ENCODE measurements at regions not wholly inside any gene's neighbourhood (a gene's known extent, or its start where the extent isn't known, plus 50 kb on each side); places are given as distances from the start of the nearest gene placed in this dataset.

GRCh38 chr1:30194046-30194619 lies 529.3 kb downstream of the MATN1 start:
- DNase-seq (ENCODE audit: low read depth): no peak

DNA sequence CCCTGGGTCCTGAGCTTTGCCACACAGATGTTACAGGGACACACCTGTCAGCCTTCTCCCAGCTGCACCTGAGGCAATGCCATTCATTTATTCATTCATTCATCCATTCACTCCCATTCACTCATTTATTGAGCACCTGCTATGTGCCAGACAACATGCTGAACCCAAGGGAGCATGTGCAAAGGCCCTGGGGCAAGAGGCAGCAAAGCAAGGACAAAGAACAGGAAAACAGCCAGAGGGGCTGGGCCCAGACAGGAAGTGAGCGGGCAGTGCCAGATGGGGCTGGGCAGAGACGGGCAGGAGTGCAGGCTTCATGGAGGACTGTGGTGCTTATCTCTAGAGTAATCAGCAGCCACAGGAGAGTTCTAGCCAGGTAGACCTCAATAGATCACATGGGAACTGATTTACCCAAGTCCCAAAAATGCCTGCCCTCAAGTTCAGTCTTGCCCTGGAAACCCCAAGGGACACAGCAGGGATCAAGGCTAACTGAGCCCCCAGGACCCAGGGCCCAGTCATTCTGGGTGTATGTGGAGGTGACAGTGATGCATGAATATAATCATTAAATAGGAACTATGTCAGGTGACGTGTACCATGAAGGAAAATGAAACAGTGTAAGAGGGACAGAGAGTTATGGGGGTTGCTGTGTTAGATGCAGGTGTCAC lies 530.3 kb downstream of the MATN1 start:
- DNase-seq (ENCODE audit: low read depth): no peak

DNA sequence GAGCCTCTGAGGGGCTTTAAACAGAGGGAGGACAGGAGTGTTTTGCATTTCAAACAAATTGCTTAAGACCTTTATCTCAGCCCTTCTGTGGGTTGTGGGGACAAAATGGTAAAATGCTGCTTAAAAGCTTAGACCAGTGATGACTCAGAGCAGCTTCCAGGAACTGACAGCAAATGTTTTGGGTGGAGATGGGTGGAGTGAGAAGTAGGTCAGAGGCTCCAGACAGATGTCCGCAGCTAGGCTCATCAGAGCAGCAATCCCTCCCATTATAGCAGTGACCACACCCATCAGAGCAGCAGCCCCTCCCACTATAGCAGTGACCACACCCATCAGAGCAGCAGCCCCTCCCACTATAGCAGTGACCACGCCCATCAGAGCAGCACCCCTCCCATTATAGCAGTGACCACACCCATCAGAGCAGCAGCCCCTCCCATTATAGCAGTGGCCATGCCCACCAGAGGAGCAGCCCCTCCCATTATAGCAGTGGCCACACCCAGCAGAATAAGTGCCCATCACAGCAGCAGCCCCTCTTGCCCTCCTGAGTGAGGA lies 532.2 kb downstream of the MATN1 start:
- DNase-seq (ENCODE audit: low read depth): peak; percentile 0

DNA sequence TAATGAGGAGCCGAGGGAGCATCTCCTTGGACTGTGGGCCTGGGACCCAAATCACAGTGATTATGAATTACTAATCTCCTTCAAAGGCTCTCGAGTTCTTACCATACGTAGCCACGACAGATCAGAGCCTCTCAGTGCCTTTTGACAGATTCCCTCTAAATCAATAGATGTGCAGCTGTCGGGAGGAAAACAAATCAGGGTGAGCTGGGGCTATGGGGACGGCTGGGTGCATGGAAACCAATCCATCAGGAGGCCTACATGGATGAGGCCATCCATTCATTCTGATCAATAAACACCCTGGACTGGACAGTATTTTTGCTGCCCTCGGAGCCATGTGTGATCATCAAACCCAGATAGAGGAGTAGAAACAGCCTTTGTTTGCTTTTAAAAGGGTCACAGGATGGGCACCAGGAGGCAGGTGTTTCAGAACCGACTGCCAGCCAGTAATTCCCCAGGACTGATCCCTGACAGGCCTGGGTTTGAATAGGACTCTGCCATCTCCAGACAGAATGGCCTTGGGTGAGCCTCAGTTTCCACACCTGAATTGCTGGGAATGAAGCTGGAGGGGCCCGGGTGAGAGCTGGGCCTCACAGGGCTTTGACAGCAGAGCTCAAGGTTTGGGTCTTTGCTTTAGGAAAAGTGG lies 532.8 kb downstream of the MATN1 start:
- DNase-seq (ENCODE audit: low read depth): no peak

DNA sequence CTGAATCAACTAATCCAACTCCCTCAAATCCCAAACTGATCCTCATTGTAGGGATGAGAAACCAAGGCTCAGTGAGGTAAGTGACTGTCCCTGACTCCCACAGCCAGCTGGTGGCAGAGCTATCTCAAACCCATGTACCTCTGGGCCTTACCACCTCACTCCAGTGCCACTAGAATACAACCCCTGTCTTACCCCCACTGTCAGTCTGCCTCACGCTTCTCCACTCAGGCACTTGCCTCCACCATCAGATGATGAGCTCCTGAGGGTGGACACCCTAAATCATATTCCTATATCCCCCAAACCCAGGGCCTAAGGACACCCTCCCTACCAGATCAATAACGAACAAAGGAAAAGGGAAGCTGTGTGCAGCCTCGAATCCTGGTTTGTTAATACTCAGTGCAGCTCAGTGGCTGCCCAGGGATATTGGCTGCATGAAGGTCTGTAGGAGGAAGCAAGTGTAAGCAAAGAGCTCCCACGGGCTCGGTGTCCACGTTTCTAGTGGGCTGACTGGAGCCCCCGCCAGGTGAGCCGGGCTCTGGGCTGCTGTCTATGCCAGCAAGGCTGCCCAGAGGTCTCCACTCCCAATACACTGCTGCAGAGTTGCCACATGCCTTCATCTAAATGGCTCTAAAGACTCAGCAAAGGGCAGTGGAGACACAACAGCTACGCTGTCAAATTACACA lies 533.4 kb downstream of the MATN1 start:
- DNase-seq (ENCODE audit: low read depth): no peak

GRCh38 chr1:30188999-30189398 lies 534.4 kb downstream of the MATN1 start:
- no peak for DNase-seq (ENCODE audit: low read depth)

DNA sequence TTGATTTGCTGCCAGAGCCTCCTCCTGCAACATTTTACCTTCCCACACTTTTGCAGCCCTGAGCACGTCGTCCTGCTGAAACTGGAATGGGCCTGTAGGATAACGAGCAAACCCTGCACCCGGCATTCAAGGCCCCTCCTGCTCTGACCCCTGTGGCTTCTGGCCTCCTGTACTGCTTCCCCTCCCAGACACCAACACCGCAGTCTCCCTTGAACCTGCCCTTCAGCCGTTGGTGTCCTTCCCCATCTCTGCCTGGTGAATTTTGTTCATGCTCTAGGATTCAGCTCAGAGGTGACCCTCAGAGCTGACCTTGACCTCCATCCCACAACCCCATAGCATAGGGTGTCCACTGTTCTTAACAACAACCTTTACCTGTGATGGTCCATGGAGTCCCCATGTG lies 535.1 kb downstream of the MATN1 start:
- DNase-seq (ENCODE audit: low read depth): no peak

DNA sequence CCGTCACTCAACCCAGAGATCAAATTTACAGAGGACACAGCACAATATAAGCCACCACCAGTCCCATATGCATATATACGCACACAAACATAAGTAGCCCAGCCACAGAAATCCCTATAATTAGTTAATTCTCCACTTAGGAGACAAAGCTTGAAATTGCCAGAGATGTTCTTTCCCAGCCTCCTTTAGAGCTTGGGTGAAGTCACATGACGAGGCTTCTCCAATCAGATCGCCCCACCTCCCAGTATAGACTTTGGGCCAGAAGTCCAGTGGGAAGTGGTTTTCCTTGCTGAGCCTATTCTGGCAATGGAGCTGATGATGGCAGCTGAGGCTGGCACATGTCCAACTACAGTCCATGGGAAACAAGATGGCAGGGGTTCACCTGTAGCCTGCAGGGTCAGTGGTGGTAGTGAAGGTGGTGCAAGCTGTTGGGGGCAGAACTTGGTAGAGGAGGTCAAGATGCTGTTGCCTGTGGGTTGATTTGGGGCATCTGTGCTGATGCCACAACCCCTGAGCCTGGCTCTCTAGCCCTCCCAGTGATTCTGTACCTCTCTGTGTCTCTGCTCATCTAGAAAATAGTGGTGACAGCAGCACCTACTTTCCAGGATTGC lies 535.9 kb downstream of the MATN1 start:
- no peak for DNase-seq (ENCODE audit: low read depth)

DNA sequence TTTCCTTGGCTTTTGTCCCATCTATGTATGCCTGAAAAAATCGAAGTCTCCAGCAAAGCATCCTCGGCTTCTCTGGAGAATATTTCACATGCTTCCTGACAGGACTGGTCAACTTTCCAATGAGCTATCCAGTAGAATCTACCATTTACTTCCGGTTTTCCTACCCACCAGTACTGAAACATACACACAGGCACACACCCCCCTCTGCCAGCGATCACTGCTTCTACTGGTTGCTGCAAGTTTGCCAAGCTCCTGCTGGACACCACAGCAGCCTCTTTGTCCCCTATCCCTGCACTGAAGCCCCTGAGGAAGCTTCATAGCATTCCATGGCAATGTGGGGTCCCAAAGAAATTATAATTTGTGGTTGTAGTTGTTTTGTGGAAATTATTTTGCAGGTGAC lies 536.8 kb downstream of the MATN1 start:
- no peak for DNase-seq (ENCODE audit: low read depth)

DNA sequence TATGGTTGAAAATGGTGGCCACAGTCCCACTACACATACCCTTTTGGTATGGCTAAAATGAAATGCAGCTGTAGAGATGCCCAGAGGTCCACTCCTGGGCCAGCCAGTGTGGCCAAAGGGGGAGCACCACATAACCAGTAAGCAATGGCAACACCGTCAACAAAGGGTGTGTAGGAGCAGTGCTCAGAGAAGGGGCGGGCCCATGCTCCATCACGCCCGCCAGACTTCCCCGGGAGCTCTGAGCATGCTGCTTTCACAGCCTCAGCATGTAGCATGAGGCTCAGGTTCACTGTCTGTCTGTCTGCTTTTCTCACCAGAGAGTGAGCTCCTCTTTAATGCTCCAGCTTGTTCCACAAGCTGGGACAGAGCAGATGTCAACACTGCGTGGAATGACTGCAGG lies 537.6 kb downstream of the MATN1 start:
- DNase-seq (ENCODE audit: low read depth): no peak

GRCh38 chr1:30185313-30185712 lies 538.1 kb downstream of the MATN1 start:
- no peak for DNase-seq (ENCODE audit: low read depth)

GRCh38 chr1:30184393-30185141 lies 538.8 kb downstream of the MATN1 start:
- DNase-seq (ENCODE audit: low read depth): no peak

DNA sequence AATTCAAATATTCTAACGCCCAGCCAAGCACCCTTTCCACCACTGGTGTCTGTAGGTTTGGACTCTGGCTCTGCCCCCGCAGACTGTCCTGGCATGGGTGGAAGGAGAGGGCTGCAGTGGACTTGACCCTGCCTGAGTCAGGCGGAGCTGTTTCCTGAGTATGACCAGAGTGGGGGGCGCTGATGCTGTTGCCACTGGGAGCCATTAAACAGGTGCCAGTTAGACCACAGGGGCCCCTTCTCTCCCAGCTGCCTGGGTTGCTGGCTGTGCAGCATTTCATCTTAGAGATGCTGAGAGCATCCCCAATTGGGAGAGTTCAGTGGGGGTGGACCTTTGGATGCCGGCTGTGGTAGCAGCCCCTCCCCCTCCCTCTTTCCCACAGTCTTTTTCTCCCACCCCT lies 539.5 kb downstream of the MATN1 start:
- DNase-seq (ENCODE audit: low read depth): no peak

- no peak for DNase-seq (ENCODE audit: low read depth)
Measured at GRCh38 chr1:30183006-30183405, 540.4 kb downstream of the MATN1 start.

DNA sequence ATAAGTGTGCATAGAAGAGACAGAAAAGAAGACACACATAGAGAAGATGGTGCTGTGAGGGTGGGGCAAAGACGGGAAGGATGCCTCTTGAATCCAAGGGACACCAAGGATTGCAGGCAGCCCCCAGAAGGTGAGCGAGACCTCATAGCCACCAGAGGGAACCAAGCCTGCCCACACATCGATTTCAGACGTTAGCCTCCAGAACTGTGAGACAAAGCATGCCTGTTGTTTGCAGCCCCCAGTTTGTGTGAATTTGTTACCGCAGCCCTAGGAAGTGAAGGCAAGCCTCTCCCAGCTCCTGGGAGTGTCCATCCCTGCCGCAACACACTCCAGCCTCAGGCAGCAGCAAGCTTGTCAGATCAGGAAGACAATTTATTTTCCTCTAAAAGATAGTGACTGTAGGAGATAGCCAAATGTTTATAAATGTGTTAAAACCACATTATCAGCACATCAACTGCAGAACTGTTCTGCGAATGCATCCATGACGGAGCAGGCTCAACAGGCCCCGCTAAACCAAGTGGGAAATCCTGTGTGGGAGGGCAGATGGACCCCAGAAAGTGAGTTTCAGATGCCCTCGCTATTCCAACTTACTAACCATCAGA lies 543.3 kb downstream of the MATN1 start:
- DNase-seq (ENCODE audit: low read depth): no peak

- DNase-seq (ENCODE audit: low read depth): no peak
Measured at GRCh38 chr1:30176477-30176876, 546.9 kb downstream of the MATN1 start.

DNA sequence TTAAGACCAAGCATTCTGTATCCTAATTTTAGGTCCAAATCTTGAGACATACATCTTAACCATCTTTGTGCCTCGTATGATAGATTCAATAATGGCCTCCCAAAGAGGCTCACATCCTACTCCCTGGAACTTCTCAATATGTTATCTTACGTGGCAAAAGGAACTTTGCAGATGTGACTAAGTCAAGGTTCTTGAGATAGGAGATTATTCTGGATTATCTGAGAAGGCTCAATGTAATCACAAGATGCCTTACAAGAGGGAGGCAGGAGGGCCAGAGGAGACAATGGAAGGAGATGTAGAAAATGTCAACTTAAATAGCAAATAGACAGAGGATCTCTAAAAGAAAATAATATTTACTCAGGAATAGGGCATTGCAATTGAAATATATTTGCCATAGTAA lies 548.9 kb downstream of the MATN1 start:
- DNase-seq (ENCODE audit: low read depth): no peak

DNA sequence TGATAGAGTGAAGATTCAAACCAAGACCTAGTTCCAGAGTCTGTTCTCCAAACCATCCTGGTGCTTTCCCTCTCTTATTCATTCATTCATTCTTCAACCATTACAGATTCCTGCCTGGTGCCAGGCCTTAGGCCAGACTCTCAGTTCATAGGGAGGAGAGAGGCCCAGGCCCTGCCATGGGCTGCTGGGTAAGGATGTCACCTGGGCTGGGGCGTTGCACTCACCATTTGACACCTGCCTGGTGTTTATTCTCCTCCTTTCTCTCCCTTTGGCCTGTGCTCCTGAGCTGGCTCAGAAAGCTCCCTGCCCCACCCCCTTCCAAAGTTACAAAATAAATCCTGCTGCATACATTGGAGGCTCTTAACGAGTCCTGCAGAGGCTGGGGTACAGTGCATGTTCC lies 549.8 kb downstream of the MATN1 start:
- DNase-seq (ENCODE audit: low read depth): no peak

DNA sequence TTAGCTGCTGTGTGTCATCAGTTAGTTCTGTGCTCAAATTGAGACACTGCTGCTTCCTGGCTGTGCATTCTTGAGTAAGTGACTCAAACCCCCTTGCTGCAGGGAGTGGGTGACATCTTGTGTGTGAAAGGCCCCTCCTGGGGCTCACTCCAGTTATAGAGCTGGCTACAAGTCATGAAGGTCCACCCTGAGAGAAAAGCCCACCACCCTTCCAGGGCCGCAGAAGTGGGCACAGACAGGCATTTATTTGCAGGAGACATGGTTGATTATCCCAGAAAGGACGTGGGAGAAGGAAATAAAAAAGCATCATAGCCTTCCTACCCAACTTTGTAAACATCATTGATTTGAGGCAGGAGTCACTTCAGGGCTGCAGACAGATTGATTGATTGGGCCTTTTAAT lies 550.6 kb downstream of the MATN1 start:
- DNase-seq (ENCODE audit: low read depth): no peak

GRCh38 chr1:30172299-30172694 lies 551.1 kb downstream of the MATN1 start:
- no peak for DNase-seq (ENCODE audit: low read depth)
